ENCODE measurements at regions not wholly inside any gene's neighbourhood (a gene's known extent, or its start where the extent isn't known, plus 50 kb on each side); places are given as distances from the start of the nearest gene placed in this dataset.

DNA sequence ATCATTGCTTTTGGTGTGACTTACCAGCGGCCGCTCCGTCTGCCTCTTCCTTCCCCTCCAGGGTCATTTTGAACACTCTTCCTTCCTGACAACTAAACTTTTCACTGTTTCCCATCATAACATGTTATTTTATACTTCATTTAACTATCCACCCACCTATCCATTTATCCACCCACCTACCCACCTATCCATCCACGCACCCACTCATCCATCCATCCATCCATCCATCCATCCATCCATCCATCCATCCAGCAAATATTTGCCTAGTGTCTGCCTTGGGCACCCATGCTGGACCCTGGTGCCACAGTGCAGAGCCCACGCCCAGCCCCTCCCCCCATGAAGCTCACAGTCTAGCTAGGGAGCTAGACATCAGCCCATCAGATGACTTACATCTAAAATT is 254.9 kb downstream of the TLE3 start:
- DNase-seq (ENCODE audit: low spot score), result no peak

DNA sequence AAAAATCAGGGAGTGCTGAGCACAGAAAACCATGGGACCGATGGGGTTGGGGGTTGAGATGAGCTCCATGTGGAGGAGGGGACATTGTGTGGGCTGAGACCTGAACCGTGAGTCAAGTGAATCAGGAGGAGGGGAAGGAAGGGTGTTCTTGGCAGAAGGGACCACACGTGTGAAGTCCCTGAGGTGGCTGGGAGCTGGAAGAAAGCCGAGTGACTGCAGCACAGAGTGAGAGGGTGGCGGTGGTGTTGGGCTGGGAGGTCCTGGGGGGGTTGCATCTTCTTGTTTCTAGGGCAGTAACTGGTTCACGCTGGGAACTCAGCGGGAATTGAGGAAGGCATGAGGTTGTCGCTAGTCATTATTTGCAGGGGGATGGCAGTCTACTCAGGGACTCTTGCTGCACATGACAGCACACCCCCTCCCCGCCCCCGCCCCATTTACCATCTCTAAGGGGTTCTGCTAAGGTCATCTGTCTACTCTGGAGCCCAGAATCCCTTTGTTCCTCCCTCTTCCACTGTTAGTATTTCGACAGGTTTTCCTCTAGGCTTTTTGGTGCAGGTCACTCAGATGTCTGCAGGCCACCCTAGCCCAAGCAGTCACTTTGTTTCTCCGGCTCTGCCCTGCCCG is 254.3 kb downstream of the TLE3 start:
- DNase-seq (ENCODE audit: low spot score), result no peak

DNA sequence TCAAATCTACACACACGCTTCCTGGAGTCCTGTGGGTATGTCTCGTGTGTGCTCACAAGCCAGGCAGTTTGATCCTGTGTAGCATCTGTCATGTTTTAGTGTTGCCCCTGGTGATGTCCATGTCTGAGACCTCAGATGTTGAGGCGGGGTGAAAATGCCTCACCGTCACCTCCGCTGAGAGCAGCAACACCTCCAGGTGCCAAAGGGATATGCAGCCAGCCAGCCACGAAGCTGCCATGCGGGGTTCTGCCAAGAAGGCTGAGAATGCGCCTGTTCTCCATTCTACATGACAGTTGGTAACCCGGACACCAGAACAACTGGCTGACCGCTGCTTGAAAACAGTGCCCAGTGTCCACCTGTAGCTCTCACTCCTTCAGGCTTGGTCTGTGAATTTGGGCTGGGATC is 253.8 kb downstream of the TLE3 start:
- no peak for DNase-seq (ENCODE audit: low spot score)

- no peak for DNase-seq (ENCODE audit: low spot score)
Measured at GRCh38 chr15:69845159-69845558, 252.6 kb downstream of the TLE3 start.

GRCh38 chr15:69847625-69848024 is 250.1 kb downstream of the TLE3 start:
- DNase-seq (ENCODE audit: low spot score), result no peak

GRCh38 chr15:69848096-69848495 is 249.6 kb downstream of the TLE3 start:
- no peak for DNase-seq (ENCODE audit: low spot score)

DNA sequence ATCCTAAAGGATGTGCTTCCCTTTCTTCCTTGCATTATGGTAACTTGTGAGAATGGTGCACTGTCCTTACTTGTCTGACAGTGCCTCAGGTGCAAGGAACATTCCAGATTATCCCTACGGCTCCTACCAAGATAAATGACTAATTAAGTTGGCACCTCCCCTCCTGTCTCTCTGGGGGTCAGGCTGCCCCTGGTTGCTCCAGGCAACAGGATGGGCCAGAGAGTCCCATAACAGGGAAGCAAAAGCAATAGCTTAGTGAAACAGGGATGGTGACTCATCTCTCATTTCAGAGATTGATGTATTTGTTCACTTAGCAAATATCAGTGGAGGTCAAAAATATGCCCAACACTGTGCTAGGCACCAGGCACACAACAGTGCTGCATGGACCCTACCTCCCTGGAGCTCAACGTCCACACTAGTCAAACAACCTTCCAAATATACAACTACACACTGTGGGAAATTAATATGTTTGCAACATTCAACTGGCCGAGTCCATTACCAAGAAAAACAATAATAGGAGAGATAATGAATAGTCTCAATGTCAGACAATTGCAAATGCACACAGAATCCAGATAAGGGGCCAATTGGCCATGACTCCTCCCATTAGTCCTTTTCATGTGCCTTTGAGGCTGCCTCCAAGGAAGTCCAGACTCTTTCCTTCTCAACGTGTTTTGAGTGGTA is 249.0 kb downstream of the TLE3 start:
- no peak for DNase-seq (ENCODE audit: low spot score)

DNA sequence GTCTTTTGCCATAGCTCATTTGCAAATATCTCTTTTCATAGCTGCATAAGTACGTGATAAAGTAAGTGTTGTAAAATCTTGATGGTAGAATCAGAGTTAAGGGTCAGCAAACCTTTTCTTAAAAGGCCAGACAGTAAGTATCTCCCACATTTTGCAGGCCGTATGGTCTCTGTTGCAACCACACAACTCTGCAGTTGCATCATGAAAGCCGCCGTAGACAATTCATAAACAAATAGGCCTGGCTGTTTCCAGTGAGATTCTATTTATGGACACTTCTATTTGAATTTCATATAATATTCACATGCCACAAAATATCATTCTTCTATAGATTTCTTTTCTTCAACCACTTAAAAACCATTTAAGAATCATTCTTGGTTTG is 248.5 kb downstream of the TLE3 start:
- DNase-seq (ENCODE audit: low spot score), result no peak

GRCh38 chr15:69852482-69852881 is 245.2 kb downstream of the TLE3 start:
- DNase-seq (ENCODE audit: low spot score), result no peak

GRCh38 chr15:69852916-69853315 is 244.8 kb downstream of the TLE3 start:
- no peak for DNase-seq (ENCODE audit: low spot score)

DNA sequence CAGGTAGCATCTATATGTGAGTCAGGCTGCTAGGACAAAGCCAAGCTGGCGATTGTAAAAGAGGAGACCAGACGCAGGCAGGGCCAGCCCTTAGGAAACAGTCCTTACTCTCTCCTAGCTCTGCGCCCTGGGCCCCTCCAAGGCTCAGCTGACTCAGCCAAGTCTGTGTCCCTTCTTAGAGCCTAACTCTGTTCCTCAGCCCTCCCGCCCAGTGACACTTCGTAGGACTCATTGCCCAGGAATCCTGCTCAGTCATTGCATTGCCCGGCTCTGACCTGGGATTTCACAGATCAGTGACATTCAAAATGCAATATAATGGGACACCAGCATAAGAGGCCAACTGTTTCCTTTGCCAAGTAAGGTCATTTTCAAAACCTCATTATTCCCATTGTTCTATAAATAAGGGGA is 244.2 kb downstream of the TLE3 start:
- DNase-seq (ENCODE audit: low spot score), result no peak

DNA sequence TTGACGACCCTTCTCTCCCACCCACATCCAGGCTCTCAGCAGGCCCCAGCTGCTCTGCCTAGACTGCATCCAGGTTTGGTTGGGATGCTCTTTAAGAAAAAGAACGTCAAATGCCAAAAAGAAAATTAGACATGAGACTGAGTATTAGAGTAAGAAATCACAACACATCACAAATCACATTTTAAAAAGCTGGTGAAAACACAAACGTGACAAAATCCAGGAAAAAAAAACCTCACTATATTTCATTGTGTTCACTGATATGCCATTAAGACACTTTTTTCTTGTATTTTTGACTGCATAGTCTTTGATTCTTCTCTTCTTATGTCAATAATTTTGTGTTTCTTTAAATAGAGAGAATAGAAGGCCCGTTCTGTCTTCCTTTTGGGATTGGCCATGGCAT is 243.7 kb downstream of the TLE3 start:
- DNase-seq (ENCODE audit: low spot score), result no peak

DNA sequence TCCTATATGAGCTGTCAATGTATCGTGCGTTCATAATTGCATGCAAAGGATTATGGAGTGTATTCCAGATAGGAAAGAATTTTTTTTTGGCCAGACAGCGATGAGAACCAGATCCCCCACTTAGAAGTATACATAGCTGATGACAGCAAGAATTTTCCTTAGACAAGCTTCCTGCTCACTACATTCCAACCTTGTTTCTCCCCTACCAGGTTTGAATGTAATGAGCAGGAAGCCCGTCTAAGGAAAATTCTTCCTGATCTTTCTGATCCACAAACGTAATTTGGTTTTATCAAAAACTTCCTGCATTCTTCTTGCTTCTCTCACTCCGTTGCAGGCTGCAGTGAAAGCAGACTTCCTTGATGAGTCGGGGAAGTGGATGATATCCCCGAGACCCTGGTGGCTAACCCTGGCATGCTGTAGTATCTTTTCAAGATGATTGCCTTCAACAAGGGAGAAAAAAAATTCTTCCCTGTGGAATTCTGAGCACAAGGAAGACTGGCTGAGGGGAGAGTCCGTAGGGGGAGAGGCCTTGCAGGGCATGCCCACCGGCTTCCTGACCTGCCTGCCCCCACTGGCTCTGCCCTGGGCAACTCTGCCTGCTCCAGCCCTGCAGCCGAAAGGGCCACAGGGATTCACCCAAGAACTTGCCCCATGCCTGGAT is 243.1 kb downstream of the TLE3 start:
- no peak for DNase-seq (ENCODE audit: low spot score)

DNA sequence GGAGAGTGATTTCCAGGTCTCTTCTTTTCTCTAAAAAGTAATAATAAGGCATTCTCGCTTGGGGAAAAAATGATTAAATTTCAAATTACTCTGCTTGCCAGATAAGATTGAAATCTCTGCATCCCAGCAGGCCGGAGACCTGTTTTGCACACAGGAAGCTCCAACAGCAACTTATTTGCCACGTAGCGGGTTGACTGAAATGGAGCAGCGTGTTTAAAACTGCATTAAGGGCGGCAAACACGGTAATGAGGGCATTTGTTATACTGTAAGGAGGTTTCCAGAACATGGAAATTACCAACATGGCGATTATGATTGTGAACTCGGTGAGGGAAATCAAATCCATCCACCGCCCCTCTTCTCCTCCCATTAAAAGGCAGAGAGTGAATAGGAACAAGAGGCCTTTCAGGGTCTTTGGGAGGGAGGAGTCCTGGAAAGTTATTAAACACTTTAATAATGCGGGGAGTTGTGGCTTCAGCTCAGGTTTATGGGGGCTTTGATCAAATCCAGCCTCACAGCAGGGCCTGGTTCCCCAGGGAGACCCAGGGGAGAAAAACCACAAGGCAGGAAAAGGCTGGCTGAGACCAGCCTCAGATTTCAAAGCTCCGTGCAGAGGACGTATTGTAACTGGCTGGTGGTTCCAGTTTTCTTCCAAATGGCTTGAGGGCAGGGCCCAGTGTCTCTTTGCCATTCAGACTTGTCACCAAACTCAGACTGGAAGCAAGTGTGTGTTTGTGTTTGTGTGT is 242.3 kb downstream of the TLE3 start:
- DNase-seq (ENCODE audit: low spot score), result no peak

GRCh38 chr15:69857250-69857649 is 240.5 kb downstream of the TLE3 start:
- DNase-seq (ENCODE audit: low spot score), result no peak

- DNase-seq (ENCODE audit: low spot score), result no peak
Measured at GRCh38 chr15:69857686-69858391, 239.9 kb downstream of the TLE3 start.

GRCh38 chr15:69858456-69858855 is 239.3 kb downstream of the TLE3 start:
- no peak for DNase-seq (ENCODE audit: low spot score)

GRCh38 chr15:69859866-69860265 is 237.9 kb downstream of the TLE3 start:
- no peak for DNase-seq (ENCODE audit: low spot score)

DNA sequence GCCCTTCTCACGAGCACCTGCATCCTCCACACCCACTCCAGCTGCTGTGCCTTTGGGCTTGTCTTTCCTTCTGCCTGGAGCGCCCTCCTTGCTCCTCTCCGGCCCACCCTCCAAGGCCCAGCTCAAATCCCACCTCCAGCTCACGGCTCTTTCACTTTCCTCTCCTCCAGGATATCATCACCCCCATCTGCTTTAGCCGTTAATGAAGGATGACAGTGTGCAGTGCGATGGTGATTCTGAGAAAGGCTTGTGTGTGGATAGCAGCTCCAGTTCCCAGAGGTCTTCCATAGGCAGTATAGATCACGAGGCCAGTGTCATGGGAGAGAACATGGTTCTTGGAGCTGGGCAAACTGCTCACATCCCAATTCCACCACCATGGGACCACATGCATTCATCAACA is 237.4 kb downstream of the TLE3 start:
- no peak for DNase-seq (ENCODE audit: low spot score)

DNA sequence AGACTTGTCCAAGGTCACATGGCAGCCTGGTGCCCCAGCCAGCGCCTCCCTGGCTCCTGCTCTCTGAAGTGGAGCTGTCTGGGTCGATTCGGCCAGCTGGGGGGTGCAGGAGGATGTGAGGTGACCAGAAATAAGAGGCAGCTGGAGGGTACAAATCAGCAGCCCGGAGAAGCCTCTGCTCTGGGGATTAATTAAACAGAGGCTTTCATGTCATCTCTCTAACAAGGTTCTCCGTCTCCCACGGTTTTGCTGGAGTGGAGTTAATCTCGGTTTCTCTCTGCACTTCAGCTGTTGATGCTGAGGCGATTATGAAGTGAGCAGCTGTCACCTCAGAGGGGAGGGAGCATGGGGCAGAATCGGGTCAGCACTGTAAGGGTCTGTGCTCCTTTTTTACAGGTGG is 236.8 kb downstream of the TLE3 start:
- no peak for DNase-seq (ENCODE audit: low spot score)

DNA sequence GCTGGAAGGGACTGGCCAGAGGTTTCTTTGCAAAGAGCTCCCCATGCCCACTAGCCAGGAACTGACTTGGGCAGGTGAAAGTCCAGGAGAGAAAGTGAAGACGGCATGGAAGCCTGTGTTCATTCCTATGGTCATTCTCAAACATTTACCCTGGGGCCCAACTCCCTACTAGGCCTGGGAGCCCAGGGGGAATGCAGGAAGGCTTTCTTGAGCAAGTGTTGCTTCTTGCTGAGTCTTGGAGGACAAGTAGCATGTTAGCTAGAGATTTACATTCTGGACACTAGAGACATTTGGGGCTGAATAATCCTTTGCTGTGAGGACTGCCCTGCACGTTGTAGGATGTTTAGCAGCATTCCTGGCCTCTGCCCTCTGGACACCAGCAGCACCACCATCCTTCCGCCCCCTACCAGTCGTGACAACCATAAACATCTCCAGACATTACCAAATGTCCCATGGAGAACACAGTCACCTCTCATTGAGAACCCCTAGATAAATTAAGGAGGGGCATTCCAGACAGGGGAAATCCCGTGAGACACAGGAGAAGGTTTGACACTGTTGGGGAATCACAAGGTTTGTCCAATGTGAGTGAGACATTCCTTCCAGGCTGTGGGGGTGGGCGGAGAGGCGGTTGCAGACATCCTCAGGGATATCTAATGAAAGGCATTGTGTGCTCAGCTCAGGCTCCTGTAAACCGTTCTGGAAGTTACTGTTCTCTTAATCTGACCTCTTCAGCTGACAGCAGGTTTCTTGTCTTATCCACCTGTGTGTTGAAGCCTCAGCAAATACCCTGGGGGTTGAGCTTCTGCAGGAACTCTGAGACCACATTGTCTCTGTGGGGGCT is 236.2 kb downstream of the TLE3 start:
- DNase-seq (ENCODE audit: low spot score), result no peak

Data from cerebellar cortex (tissue), 1 donor.